ENCODE measurements at regions not wholly inside any gene's neighbourhood (a gene's known extent, or its start where the extent isn't known, plus 50 kb on each side); places are given as distances from the start of the nearest gene placed in this dataset.
A peak's percentile ranks its signal among the peaks of the same experiment; 100 is the strongest.

GRCh38 chr12:124451637-124452243 is 115.7 kb downstream of the NCOR2 start:
- Mint-ChIP-seq H3K4me1 (ENCODE audit: low read depth in 2 of 2) (peaks cover 53% of the 10 kb centered on the region in 2 donors), H3K27me3 (no peaks in the 10 kb centered on the region), H3K9me3 (no peaks in the 10 kb centered on the region), H3K27ac (peak overlapping the region; percentile 92 to 96), H3K36me3 (ENCODE audit: insufficient read depth) (peaks cover 33% of the 10 kb centered on the region), H3K4me3 (peak overlapping the region; percentile 70 to 71)
- no peak for ATAC-seq (replicated peaks)
- no peak for DNase-seq

- peak overlapping the region; percentile 70 to 71 for H3K4me3 Mint-ChIP-seq
- peaks cover 32% of the 10 kb centered on the region for H3K36me3 Mint-ChIP-seq (ENCODE audit: insufficient read depth)
- H3K4me1 Mint-ChIP-seq (ENCODE audit: low read depth in 2 of 2) = peaks cover 53% of the 10 kb centered on the region in 2 donors
- H3K27ac Mint-ChIP-seq = peak overlapping the region; percentile 92 to 96
- DNase-seq (no peak), ATAC-seq (replicated peaks) (no peak)
- no peaks in the 10 kb centered on the region for H3K27me3 Mint-ChIP-seq
- H3K9me3 Mint-ChIP-seq = no peaks in the 10 kb centered on the region
These were observed 116.4 kb downstream of the NCOR2 start for GRCh38 chr12:124451016-124451415.

- ATAC-seq (replicated peaks) (no peak), DNase-seq (no peak)
- H3K36me3 Mint-ChIP-seq (ENCODE audit: insufficient read depth) = peaks cover 32% of the 10 kb centered on the region
- peak overlapping the region; percentile 92 to 96 for H3K27ac Mint-ChIP-seq
- peak overlapping the region; percentile 70 to 71 for H3K4me3 Mint-ChIP-seq
- no peaks in the 10 kb centered on the region for H3K9me3 Mint-ChIP-seq
- H3K4me1 Mint-ChIP-seq (ENCODE audit: low read depth in 2 of 2) = peaks cover 50 to 53% of the 10 kb centered on the region in 2 donors
- H3K27me3 Mint-ChIP-seq = no peaks in the 10 kb centered on the region
These were observed 117.0 kb downstream of the NCOR2 start for GRCh38 chr12:124450376-124450750.

- Mint-ChIP-seq H3K9me3 (no peaks in the 10 kb centered on the region), H3K27ac (peak overlapping the region in 1 of 2 donors; percentile 96), H3K27me3 (no peaks in the 10 kb centered on the region), H3K4me1 (ENCODE audit: low read depth in 2 of 2) (peaks cover 46 to 48% of the 10 kb centered on the region in 2 donors), H3K4me3 (peak overlapping the region in 1 of 2 donors; percentile 41), H3K36me3 (ENCODE audit: insufficient read depth) (peaks cover 33% of the 10 kb centered on the region)
- DNase-seq = no peak
- ATAC-seq (replicated peaks) = no peak
These were observed 117.6 kb downstream of the NCOR2 start for GRCh38 chr12:124449623-124450375.

GRCh38 chr12:124448955-124449622 is 118.3 kb downstream of the NCOR2 start:
- no peaks in the 10 kb centered on the region for H3K27me3 Mint-ChIP-seq
- peak overlapping the region in 1 of 2 donors; percentile 96 for H3K27ac Mint-ChIP-seq
- peaks cover 43 to 46% of the 10 kb centered on the region in 2 donors for H3K4me1 Mint-ChIP-seq (ENCODE audit: low read depth in 2 of 2)
- DNase-seq (no peak), ATAC-seq (replicated peaks) (no peak)
- H3K9me3 Mint-ChIP-seq = no peaks in the 10 kb centered on the region
- peaks cover 37% of the 10 kb centered on the region for H3K36me3 Mint-ChIP-seq (ENCODE audit: insufficient read depth)
- H3K4me3 Mint-ChIP-seq = no peak overlapping the region

GRCh38 chr12:124448241-124448954 is 119.0 kb downstream of the NCOR2 start:
- DNase-seq (no peak), ATAC-seq (replicated peaks) (no peak)
- no peaks in the 10 kb centered on the region for H3K27me3 Mint-ChIP-seq
- peak overlapping the region in 1 of 2 donors; percentile 96 for H3K27ac Mint-ChIP-seq
- no peaks in the 10 kb centered on the region for H3K9me3 Mint-ChIP-seq
- H3K4me3 Mint-ChIP-seq = no peak overlapping the region
- peaks cover 30% of the 10 kb centered on the region for H3K36me3 Mint-ChIP-seq (ENCODE audit: insufficient read depth)
- peaks cover 39 to 44% of the 10 kb centered on the region in 2 donors for H3K4me1 Mint-ChIP-seq (ENCODE audit: low read depth in 2 of 2)

- Mint-ChIP-seq H3K4me3 (no peak overlapping the region), H3K4me1 (ENCODE audit: low read depth in 2 of 2) (peaks cover 38 to 57% of the 10 kb centered on the region in 2 donors), H3K36me3 (ENCODE audit: insufficient read depth) (peaks cover 37% of the 10 kb centered on the region), H3K27me3 (no peaks in the 10 kb centered on the region), H3K27ac (no peak overlapping the region), H3K9me3 (no peaks in the 10 kb centered on the region)
- DNase-seq (no peak), ATAC-seq (replicated peaks) (no peak)
These were observed 121.0 kb downstream of the NCOR2 start for GRCh38 chr12:124446364-124446763.

GRCh38 chr12:124445826-124446225 is 121.6 kb downstream of the NCOR2 start:
- DNase-seq = no peak
- H3K4me1 Mint-ChIP-seq (ENCODE audit: low read depth in 2 of 2) = peaks cover 32 to 57% of the 10 kb centered on the region in 2 donors
- no peak overlapping the region for H3K4me3 Mint-ChIP-seq
- H3K27me3 Mint-ChIP-seq = no peaks in the 10 kb centered on the region
- H3K27ac Mint-ChIP-seq = no peak overlapping the region
- ATAC-seq (replicated peaks) = no peak
- peaks cover 35% of the 10 kb centered on the region for H3K36me3 Mint-ChIP-seq (ENCODE audit: insufficient read depth)
- H3K9me3 Mint-ChIP-seq = no peaks in the 10 kb centered on the region

- Mint-ChIP-seq H3K36me3 (ENCODE audit: insufficient read depth) (peaks cover 31% of the 10 kb centered on the region), H3K27me3 (no peaks in the 10 kb centered on the region), H3K27ac (no peak overlapping the region), H3K4me1 (ENCODE audit: low read depth in 2 of 2) (peaks cover 28 to 54% of the 10 kb centered on the region in 2 donors), H3K9me3 (no peaks in the 10 kb centered on the region), H3K4me3 (no peak overlapping the region)
- ATAC-seq (replicated peaks) (no peak), DNase-seq (no peak)
These were observed 122.2 kb downstream of the NCOR2 start for GRCh38 chr12:124445121-124445718.

- Mint-ChIP-seq H3K4me1 (ENCODE audit: low read depth in 2 of 2) (peaks cover 24 to 45% of the 10 kb centered on the region in 2 donors), H3K9me3 (no peaks in the 10 kb centered on the region), H3K4me3 (no peak overlapping the region), H3K27ac (peak overlapping the region; percentile 62 to 81), H3K36me3 (ENCODE audit: insufficient read depth) (peaks cover 28% of the 10 kb centered on the region), H3K27me3 (no peaks in the 10 kb centered on the region)
- DNase-seq (no peak), ATAC-seq (replicated peaks) (no peak)
These were observed 123.3 kb downstream of the NCOR2 start for GRCh38 chr12:124443931-124444712.

- H3K27ac Mint-ChIP-seq = no peak overlapping the region
- ATAC-seq (replicated peaks) = no peak
- H3K36me3 Mint-ChIP-seq (ENCODE audit: insufficient read depth) = peaks cover 24% of the 10 kb centered on the region
- no peak overlapping the region for H3K4me3 Mint-ChIP-seq
- H3K9me3 Mint-ChIP-seq = no peaks in the 10 kb centered on the region
- H3K4me1 Mint-ChIP-seq (ENCODE audit: low read depth in 2 of 2) = peaks cover 21 to 39% of the 10 kb centered on the region in 2 donors
- DNase-seq = no peak
- no peaks in the 10 kb centered on the region for H3K27me3 Mint-ChIP-seq
These were observed 124.5 kb downstream of the NCOR2 start for GRCh38 chr12:124442772-124443445.

GRCh38 chr12:124442281-124442680 is 125.1 kb downstream of the NCOR2 start:
- no peak overlapping the region for H3K4me3 Mint-ChIP-seq
- DNase-seq (no peak), ATAC-seq (replicated peaks) (no peak)
- no peaks in the 10 kb centered on the region for H3K9me3 Mint-ChIP-seq
- no peak overlapping the region for H3K27ac Mint-ChIP-seq
- no peaks in the 10 kb centered on the region for H3K27me3 Mint-ChIP-seq
- peaks cover 18 to 41% of the 10 kb centered on the region in 2 donors for H3K4me1 Mint-ChIP-seq (ENCODE audit: low read depth in 2 of 2)
- H3K36me3 Mint-ChIP-seq (ENCODE audit: insufficient read depth) = peaks cover 26% of the 10 kb centered on the region
